ENCODE measurements at regions not wholly inside any gene's neighbourhood (a gene's known extent, or its start where the extent isn't known, plus 50 kb on each side); places are given as distances from the start of the nearest gene placed in this dataset.

DNA sequence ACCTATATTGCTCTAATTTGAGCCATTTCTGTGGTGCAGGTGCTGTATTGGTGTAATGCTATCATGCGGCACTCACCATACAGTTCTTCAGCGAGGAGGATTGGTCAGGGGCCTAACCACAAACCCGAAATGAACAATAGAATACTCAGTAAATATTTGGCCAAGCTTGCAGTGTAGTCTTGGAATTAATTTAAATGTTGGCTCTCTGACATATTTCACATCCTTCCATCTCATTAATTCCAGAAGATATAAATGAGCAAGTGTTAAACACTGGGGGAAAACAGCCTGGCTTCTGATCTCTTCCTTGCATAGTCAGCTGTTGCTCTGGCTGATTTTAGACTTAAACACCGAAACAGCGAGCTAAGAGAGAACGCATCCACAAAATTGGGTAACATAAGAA, 663.1 kb upstream of the GHITM start:
- H3K9me3 ChIP-seq = peaks cover 0 to 12% (median 0%) of the 10 kb centered on the region in 12 donors
- intact Hi-C loops (cut with DNase I) = no loop called here
- no peak overlapping the region for H3K4me3 ChIP-seq
- no peak for ATAC-seq
- 83 to 88% (median 87%) methylated on average over 6 of the region's 6 CpGs for WGBS, 4 donors
- H3K27me3 ChIP-seq = no peaks in the 10 kb centered on the region
- no peak for TF ChIP-seq POLR2A (IDR thresholded peaks at IDR 0.05)
- TF ChIP-seq, protein P1, sequence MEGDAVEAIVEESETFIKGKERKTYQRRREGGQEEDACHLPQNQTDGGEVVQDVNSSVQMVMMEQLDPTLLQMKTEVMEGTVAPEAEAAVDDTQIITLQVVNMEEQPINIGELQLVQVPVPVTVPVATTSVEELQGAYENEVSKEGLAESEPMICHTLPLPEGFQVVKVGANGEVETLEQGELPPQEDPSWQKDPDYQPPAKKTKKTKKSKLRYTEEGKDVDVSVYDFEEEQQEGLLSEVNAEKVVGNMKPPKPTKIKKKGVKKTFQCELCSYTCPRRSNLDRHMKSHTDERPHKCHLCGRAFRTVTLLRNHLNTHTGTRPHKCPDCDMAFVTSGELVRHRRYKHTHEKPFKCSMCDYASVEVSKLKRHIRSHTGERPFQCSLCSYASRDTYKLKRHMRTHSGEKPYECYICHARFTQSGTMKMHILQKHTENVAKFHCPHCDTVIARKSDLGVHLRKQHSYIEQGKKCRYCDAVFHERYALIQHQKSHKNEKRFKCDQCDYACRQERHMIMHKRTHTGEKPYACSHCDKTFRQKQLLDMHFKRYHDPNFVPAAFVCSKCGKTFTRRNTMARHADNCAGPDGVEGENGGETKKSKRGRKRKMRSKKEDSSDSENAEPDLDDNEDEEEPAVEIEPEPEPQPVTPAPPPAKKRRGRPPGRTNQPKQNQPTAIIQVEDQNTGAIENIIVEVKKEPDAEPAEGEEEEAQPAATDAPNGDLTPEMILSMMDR (IDR thresholded peaks at IDR 0.05) = no peak
- H3K36me3 ChIP-seq = no peaks in the 10 kb centered on the region
- no peaks in the 10 kb centered on the region for H3K4me1 ChIP-seq
- DNase-seq = no peak
- no peak overlapping the region for H3K27ac ChIP-seq

- H3K4me1 ChIP-seq = no peaks in the 10 kb centered on the region
- intact Hi-C loops (cut with DNase I) = no loop called here
- H3K36me3 ChIP-seq = no peaks in the 10 kb centered on the region
- ATAC-seq = no peak
- H3K9me3 ChIP-seq = no peaks in the 10 kb centered on the region
- TF ChIP-seq, protein P1 (IDR thresholded peaks at IDR 0.05) = no peak
- TF ChIP-seq POLR2A (IDR thresholded peaks at IDR 0.05) = no peak
- H3K27ac ChIP-seq = no peak overlapping the region
- no peaks in the 10 kb centered on the region for H3K27me3 ChIP-seq
- DNase-seq = no peak
- H3K4me3 ChIP-seq = no peak overlapping the region
- 54 to 85% (median 64%) methylated on average over 1 of the region's 1 CpG for WGBS, 4 donors
Observed at GRCh38 chr10:83489161-83489560, 650.1 kb upstream of the GHITM start.

DNA sequence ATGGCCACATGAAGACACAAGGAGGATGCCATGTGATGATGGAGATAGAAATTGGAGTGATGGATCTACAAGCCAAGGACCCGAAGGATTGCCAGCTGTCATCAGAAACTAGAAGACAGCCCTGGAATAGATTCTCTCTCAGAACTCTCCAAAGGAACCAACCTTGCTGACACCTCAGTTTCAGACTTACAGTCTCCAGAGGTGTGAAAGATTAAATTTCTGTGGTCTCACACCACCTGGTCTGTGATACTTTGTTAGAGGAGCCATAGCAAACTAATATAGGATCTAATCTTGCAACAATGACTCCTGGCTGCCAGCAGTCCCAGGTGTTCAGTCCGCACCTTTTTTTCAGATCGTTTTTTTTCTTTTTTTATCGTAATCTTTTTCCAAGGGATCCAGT, 647.3 kb upstream of the GHITM start:
- no peak overlapping the region for H3K27ac ChIP-seq
- no peak overlapping the region for H3K4me3 ChIP-seq
- H3K36me3 ChIP-seq = no peaks in the 10 kb centered on the region
- ATAC-seq = no peak
- TF ChIP-seq, protein P1 (IDR thresholded peaks at IDR 0.05) = no peak
- no peak for TF ChIP-seq POLR2A (IDR thresholded peaks at IDR 0.05)
- intact Hi-C loops (cut with DNase I) = no loop called here
- DNase-seq = no peak
- H3K27me3 ChIP-seq = no peaks in the 10 kb centered on the region
- no peaks in the 10 kb centered on the region for H3K9me3 ChIP-seq
- H3K4me1 ChIP-seq = no peaks in the 10 kb centered on the region
- 68 to 86% (median 84%) methylated on average over 4 of the region's 4 CpGs for WGBS, 4 donors

- Histone ChIP-seq H3K27me3 (no peaks in the 10 kb centered on the region), H3K36me3 (no peaks in the 10 kb centered on the region), H3K4me3 (no peak overlapping the region), H3K27ac (no peak overlapping the region), H3K9me3 (no peaks in the 10 kb centered on the region), H3K4me1 (no peaks in the 10 kb centered on the region)
- WGBS, 4 donors = 94 to 95% (median 95%) methylated on average over 5 of the region's 5 CpGs
- intact Hi-C loops (cut with DNase I) = no loop called here
- DNase-seq (no peak), ATAC-seq (no peak)
- no peak for TF ChIP-seq POLR2A (IDR thresholded peaks at IDR 0.05)
- TF ChIP-seq, protein P1 (IDR thresholded peaks at IDR 0.05) = no peak
Observed at GRCh38 chr10:83512681-83513080, 626.6 kb upstream of the GHITM start.

All from heart left ventricle (tissue), 16 donors.